ENCODE measurements at regions not wholly inside any gene's neighbourhood (a gene's known extent, or its start where the extent isn't known, plus 50 kb on each side); places are given as distances from the start of the nearest gene placed in this dataset.

DNA sequence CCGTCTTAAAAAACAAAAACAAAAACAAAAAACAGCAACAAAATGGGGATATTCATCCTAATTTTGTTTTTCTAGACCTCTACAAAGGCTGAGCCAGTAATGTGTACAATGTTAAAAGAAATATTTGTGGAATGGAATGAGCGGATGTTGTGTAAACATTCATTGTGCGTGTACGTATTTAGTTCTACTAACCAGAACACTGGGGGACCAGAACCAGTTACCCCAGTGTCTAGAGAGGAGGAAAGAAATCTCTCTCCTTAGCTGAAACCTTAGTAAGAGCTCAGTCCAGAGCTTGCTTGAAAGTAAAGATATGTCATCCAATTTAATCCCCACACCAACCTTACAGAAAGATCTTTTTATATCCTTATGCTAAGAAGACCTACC is 106.7 kb upstream of the CPEB4 start:
- DNase-seq (ENCODE audit: low read depth), result no peak

DNA sequence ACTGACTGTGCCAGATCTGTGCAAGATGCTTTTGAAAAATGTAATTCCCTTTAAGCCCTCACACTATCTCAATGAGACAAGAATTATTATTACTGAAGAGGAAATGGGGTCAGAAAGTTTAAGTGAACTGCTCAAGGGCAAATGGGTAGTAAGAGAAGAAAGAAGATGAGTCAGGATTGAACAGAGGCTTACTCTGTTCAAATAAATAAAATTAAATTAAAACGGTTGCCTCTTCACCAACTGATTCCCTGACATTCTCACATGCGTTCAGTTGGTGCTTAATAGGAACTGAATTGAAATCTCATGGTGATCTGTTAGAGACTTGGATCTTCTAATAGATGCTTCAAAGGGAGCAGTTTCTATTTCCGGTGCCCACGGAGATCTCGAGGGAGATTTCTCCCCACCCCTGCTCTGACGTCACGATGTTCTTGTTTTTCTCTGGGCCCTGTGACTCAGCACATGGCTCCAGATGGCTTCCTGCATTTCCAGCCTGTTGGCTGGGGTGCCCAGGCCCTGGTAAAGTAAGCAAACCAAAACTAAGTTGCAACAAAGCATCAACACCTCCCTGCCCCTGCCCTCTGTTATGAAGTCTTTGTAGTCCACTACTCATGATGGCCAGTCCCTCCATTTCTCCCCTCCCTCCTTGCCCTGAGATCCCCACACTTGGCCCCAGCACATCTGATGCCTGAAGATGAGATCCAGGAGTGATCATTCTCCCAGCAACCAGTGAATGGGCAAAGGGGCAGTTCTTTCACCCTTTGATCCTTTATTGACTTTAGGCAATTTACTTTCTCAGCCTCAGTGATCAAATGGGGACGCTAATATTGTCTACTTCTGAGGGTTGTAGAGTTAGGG is 106.1 kb upstream of the CPEB4 start:
- peak; percentile 80 for DNase-seq (ENCODE audit: low read depth)

DNA sequence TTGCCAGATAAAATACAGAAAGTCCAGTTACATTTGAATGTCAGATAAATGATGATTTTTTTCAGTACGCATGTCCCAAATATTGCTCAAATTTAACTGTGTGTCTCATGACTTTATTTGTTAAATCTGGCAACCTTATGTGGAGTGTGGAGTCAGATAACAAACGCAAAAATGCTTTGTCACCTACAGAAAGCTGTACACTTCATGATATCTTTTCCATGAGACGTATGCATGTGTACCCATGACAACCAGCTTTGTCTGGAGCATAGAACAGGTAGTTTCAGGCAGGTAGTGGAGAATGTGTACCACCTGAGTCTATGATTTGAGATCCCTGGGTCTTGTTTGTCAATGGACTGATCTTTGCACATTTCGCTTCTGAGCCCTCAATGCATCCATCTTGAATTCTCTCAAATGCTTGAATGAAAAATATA is 105.5 kb upstream of the CPEB4 start:
- DNase-seq (ENCODE audit: low read depth), result no peak

DNA sequence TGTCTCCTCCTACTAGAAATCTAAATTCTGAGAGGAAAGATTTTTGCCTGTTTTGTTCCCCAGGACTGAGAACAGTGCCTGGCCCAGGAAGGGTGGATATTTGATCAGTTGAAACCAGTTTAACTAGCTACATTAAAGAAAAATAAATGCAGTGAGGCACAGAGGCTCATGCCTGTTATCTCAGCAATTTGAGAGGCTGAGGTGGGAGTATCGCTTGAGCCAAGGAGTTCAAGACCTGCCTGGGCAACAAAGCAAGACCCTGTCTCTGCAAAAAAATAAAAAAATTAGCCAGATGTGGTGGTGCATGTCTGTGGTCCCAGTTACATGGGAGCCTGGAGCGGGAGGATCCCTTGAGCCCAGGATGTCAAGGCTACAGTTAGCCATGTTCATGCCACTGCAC is 104.8 kb upstream of the CPEB4 start:
- no peak for DNase-seq (ENCODE audit: low read depth)

DNA sequence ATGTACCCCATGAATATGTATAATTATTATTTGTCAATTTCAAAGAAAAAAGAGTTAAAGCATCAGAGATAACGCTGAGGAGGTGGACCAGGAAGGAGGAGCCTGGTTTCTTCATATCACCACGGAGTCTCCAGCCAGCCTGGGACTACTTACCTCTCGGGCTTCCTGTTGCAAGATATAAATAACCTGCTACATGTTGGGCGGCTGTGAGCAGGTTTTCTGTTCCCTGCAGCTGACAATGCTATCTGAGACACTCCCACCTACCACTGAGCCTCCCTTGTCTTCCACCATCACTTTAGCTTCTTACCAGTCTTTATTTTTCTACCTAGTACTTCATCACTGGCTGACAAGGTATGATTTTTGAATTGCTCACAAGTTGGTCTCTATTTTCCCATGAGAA is 102.7 kb upstream of the CPEB4 start:
- DNase-seq (ENCODE audit: low read depth), result no peak

DNA sequence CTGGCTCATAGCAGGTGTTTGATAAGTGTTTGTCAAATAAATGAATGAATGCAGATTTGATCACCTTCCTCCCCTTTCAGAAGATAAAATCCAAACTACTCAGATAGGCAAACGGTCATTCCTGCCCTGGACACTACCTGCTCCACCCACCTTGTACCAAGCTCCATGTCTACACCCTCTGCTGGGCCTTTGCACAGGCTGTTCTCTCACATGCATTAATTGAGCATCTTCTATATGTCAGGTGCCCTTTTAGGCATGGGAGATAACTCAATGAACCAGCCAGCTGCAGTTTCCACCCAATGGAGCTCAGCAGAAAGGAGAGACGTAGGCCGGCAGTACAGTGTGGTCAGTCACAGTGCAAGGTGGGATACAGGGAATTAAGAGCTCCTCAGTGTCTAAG is 102.3 kb upstream of the CPEB4 start:
- no peak for DNase-seq (ENCODE audit: low read depth)

DNA sequence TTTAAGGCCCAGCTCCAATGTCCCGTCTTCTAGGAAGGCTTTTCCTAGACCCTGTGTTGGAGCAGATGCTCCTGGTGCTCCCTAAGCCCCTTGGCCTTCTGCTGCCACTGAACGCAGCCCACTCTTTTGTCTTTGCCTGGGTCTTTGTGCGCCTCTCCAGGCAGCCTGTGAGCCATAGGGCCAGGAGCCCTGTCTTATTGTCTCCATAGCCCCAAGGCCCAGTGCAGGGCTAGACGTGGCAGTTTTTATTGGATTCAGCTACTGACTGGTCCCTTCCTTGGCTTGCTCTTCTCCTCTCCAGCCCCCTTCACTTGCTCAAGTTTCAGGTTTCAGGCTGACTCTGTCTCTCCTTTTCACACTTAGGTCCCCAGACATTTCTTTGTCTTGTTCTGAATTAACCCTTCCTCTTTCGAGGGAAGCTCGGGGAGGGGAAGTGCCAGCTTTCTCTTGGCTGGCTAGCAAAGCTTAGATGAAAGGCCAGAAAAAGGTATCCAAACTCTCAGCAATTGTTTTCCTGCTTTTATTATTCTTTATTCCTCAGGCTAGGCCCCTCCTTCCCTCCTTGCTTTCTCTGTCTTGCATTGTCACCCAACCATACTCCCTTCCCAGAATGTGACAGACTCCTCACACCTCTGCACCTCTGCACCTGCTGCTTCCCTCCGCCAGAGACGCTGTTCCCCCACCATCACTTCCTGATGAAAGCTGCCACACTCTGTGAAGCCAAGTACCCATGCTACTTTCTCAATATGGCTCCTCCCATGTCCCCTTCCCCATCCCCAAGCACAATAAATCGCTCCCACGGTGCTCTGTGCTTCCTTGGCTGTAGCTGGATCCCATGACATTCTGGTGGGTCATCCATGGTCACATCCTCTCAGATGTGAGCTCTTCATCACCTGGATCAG is 101.6 kb upstream of the CPEB4 start:
- DNase-seq (ENCODE audit: low read depth), result no peak

DNA sequence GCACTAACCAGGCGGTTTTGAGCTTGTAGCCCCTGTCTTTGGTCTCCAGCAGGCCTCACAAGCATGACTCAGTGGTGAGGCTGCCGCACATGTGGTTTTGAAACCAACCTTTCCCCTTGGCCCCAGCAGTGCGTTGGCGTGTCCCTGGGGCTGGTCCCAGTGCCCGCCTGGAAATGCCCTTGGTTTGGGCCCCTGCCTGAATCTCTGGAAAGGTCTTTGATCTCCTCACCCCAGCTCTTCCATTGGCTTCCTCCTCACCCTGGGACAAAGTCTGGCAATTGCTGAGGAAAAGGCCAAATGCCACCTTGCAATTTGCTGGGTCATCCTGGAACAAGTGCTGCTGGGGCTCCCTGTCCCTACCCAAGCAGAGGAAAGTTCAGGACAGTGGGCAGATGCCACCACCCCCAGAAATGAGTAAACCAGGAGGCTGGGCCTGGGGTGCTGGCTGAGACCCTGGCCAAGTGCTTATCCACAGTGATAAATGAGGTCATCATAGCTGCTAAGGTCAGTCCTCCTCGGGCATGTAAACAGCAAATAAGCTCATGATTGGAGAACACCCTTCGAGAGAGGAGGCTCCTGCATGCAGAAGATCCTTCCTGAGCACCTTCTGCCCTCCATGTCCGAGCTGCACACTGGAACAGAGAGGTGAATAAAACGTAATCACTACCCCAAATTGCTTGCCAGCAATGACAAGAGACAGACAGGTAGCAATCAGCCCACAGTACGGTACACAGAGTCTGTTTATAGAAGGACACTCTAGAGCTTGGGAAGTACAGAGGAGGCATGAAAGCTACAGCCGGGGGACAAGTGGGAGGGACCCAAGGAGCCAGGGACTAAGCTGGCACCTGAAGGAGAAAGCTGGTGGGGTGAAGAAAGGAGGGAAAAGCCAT is 98.9 kb upstream of the CPEB4 start:
- peak; percentile 26 for DNase-seq (ENCODE audit: low read depth)

DNA sequence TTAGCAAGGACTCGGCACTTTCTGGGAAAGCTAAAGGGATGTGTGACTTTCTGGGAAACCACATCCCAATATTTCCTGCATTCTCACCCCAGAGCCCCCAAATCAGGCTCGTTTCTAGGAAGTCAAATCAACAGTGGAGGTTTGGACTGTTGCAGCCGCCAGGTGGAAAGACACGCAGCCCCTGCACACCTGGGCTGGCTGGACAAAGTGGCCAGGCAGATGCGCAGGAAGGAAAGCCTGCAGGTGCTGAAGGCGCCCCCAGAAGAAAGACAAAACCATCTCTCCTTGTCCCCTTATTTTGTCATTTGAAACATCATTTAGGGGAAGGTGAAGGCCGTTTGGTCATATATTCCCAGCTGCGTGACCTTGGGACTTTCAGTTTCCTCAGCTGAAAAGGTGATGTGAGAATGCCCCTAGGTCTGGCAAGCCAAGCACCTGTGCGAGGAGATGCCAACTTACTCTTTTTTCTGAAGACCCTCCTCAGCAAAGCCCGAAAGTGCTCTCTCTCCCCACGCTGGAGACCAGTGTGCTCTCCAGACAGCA is 97.9 kb upstream of the CPEB4 start:
- DNase-seq (ENCODE audit: low read depth), result no peak

DNA sequence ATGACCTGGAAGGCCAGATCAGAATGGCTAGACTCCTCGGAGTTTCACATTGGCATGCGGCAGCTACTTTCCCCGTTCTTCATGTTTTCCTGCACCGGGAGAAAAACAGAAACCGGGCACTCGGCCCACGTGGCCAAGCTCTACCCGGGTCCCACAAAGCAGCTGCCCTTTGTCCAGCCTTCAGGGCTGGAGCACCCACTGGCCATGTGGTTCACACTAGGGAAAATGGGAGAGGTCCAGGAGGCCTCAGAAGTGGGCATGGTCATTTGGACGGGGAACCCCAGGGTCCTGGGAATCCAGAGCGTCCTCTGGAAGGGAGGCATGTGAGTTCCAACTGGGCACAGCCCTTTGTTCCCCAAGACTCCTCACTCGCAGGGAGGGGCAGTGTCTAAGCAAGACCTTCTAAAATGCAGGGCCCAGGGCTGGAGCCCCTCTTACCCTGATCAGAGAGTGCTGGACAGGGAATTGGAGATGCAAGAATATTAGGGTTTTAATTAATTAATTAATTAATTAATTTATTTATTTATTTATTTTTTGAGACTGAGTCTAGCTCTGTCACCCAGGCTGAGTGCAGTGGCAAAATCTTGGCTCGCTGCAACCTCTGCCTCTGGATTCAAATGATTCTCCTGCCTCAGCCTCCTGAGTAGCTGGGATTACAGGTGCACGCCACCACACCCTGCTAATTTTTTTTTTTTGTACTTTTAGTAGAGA is 97.2 kb upstream of the CPEB4 start:
- DNase-seq (ENCODE audit: low read depth), result no peak

DNA sequence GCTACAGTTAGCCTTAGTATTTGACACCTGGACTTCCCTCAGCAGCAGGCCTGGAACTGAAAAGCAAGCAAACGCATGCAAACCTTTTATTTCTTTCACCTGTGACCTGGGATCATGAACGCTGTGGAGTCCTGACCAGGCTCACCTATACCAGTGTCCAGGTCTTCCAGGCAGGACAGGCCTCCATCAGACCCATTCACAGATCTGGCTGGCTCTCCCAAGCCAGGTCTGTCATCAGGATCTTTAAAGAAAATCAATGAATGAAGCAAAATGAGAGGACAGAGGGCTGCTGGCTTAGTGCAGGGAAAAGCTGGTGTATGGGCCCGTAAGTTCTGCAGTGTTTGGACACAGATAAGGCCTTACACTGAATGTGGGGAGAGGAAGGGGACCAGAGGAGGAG is 96.3 kb upstream of the CPEB4 start:
- DNase-seq (ENCODE audit: low read depth), result no peak

DNA sequence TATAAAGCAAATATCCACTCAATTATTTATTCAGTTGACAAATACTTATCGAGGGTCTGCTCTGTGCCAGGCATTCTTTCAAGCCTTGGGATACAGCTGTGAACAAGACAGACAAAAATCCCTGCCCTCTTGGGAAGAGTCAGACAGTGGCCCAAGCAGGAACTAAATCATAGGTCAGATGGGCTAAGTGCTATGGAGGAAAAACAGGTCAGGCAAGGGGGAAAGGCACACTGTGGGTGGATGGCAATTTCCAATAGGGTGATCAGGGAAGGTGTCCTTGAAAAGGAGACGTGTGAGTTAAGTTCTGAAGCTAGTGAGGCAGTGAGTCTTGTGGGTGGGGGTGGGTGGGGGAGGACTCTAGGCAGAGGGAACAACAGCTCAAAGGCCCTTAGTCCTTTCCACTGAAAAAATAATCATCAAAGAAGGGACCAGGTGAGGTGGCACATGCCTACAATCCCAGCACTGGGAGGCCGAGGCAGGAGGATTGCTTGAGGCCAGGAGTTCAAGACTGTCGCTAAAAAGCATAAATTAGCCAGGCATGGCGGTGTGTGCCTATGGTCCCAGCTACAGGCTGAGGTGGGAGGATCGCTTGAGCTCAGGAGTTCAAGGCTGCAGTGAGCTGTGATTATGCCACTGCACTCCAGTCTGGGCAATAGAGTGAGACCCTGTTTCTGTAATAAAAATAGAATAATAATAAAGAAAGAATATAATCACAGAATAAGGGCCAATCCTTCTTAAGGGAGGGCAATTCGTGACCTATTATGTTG is 95.2 kb upstream of the CPEB4 start:
- no peak for DNase-seq (ENCODE audit: low read depth)

DNA sequence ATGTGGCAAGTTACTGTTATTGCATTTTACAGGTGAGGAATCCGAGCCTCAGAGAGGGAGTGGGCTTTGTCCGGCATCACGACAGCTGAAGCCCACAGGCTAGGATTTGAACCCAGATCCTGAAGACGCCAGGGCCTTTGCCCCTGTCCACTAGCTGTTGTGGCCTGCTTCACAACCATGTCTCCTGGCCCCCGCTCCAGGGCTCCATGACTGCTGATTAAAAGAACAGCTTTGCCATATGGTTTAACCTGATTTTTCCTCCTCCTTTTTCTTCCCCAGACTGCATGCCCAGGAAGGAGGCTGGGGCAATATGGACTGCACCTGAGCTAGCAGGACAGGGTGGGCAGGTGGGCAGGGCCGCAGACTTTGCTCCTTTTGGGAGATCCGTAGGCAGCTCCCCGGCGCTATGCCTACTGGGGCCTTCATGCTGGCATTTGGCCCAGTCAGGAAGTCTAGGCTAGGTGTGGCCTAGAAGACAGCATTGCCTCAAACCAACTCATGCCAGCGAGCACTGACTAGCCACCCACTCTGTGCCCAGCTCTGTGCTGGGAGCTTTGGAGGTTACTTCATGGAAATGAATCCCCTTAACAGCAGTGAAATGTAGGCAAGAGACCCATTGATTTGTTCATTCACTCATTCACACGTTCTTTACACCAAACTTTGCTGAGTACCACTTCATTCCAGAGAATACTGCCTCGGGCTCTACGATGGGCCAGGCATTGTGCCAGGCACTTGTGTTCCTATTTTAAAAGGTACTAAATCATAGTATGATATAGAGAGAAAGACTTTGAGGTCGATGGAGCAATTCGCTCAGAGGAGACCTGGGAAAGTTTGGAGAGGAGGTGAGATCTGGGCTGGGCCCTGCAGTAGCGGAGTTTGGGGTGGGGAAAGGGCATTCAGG is 94.3 kb upstream of the CPEB4 start:
- DNase-seq (ENCODE audit: low read depth), result no peak

DNA sequence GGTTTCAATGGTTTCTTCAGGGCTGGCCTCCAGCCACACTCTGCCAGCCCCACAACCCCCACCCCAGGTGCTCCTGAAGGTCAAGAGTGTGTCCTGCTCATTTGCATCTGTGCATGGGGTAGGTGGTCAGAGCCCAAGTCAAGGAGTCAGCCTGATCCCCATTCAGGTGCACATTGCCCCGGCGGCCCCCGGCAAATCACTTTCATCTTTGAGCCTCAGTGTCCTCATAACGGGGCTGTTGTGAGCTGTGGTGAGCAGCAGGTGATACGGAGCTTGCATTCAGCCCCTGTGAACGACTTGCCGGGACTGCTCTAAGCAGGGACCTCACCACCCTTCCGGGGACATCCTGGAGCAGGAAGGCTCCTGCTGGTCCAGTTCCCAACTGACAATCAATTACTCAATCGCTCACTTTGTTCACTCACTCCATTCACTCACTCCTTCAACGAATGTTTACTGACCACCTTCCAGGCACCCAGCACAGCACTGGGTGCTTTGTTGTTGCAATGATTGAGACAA is 93.2 kb upstream of the CPEB4 start:
- DNase-seq (ENCODE audit: low read depth), result no peak

DNA sequence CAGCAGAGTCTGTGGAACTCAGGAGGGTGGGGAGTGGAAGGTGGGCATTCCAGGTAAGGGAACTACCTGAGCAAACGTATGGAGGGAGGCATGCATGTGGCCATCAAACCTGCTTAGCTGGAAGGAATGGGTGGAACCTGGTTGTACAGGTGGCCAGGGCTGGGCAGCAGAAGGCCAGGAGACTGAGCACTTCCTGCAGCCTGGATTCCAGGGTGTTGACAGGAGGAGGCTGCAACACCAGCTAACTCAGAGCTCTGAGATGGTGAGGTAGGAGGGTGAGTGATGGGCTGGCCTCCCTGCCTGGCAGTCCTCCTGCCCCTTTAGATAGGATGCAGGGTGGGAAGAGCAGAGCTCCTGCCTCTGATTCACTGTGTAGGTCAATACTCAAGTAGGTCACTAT is 92.5 kb upstream of the CPEB4 start:
- no peak for DNase-seq (ENCODE audit: low read depth)

DNA sequence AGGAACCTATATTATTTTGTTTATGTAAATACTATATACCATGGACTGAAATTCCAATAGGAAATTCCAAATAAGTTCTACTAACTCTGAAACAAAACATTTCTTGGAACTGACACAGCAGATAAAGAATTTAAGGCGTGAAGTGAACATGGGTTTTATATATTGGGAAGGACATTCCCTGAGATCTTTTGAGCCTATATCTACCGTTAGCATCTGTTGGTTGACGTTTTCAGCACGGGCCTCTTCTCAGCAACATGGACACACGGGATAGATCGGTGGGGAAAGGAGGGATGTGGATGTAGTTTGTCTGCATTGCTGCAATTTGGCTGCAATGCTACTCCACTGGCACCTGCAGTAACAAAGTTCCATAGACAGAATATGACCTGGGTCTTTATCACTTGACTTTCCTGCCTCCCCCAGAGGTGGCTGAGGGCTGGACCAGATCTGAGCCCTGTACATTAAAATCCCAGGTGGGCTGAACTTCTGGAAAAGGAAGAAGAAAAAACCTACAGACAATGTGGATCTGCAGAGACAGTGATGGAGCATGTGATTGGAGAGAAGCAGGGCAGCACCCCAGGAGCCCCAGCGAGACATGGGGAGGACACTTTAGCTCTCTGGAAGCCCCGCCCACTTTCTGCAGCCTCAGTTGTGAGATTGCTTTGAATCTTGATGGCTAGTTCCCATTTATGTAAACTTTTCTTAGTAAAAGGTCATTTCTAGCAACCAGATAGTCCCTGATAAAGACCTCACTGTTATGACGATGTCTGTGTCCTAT is 91.2 kb upstream of the CPEB4 start:
- no peak for DNase-seq (ENCODE audit: low read depth)

DNA sequence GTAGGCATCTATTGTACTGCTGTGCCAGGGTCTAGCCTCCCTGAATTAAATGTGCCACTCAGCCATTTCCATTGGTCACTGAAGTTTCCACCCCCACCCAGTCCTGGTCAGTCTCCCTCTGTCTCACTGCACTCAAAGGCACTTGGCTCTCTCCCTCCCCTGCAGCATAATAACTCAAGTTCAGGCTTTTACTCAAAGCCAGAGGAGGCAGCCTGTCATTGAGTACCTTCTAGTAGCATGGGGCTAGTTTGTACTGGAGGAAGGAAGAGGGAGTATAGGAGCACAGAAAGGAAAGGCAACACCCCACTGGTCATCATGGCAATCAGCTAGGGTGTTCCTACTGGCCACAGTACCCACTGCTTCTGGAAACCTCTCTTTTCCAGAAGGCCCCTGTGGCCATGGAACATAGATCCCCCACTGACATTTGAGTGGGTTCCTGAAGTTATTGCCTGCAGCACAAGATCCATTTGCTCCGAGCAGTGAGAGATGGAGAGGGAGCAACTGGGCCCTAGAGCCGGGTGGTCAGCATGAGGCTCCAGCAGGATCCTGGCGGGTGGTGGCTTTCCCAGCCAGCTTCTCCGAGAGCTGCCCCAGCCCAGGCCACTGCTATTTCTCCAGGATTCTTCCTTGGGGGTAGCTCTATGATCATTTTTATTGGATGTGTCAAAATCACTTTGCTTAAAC is 89.9 kb upstream of the CPEB4 start:
- no peak for DNase-seq (ENCODE audit: low read depth)

DNA sequence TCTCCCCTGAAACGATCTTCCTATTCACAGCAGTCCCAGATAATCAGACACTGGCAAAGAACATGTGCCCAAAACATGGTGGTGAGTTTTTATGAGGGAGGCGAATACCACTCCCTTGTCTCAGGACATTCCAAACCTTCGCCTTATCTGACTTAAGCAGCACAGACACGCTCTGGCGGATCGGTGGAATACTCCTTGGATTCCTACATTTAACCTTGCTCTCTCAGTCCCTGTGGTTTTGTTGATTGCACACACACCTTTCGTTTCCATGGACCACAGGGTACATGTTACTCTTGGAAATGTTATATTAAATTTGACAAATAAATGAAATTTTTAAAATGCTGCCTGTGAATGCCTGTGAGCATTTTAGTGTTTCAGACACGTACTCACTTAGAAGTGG is 87.8 kb upstream of the CPEB4 start:
- DNase-seq (ENCODE audit: low read depth), result no peak

Measured in fibroblast of the conjunctiva (primary cell).